ENCODE measurements at regions not wholly inside any gene's neighbourhood (a gene's known extent, or its start where the extent isn't known, plus 50 kb on each side); places are given as distances from the start of the nearest gene placed in this dataset.

DNA sequence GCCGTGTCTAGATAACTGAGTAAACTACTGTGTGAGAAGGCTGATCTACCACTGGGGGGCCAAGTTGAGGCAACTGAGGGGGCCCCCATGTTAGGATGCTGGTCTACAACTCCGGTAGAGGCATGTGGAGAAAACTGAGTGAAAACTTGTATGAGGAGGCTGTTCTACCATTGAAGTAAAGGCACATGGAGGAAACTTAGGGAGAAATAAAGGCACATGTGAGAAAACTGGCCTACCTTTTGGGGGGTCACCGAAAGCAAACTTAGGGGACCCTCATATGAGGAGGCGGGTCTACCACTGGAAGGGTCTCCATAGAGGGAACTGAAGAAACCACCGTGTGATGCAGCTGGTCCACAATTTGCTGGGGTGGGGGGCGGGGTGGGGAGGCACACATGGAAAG, 155.2 kb downstream of the FBLN2 start:
- TF ChIP-seq EP300 (conservative IDR thresholded peaks at IDR 0.05; ENCODE audit: poor library complexity, severe bottlenecking) (no peak), CTCF (IDR thresholded peaks at IDR 0.05; ENCODE audit: poor library complexity, severe bottlenecking) (no peak), POLR2AphosphoS5 (IDR thresholded peaks at IDR 0.05) (no peak), REST (IDR thresholded peaks at IDR 0.05; ENCODE audit: borderline replicate concordance) (no peak), MXI1 (conservative IDR thresholded peaks at IDR 0.05; ENCODE audit: poor library complexity, severe bottlenecking) (no peak)

Measured in neural cell (in vitro differentiated cells).